CD14-positive monocyte (primary cell): ENCODE measurements at regions not wholly inside any gene's neighbourhood (a gene's known extent, or its start where the extent isn't known, plus 50 kb on each side); places are given as distances from the start of the nearest gene placed in this dataset.
A peak's percentile ranks its signal among the peaks of the same experiment; 100 is the strongest.

Experiments used
- DNase-seq, 3 donors: peaks; one replicate each; pipeline ENCODE4 v3.0.0-alpha.2; 2011 to 2022
- H2AFZ ChIP-seq: 2 replicates; pipeline ENCODE4 v1.6.0; 2012; ENCODE audit warnings: mild to moderate bottlenecking, low read depth, low read length, inconsistent platforms; ENCODE audit not compliant: insufficient read depth, poor library complexity, severe bottlenecking
- H3K27ac ChIP-seq, 2 donors: 1 replicate in 1 of 2; 2 replicates in 1 of 2; pipeline ENCODE4 v1.5.1; 2012 to 2013; ENCODE audit warnings: low read length in 2 of 2, control low read depth in 1 of 2, inconsistent platforms in 1 of 2, low read depth in 1 of 2, mild to moderate bottlenecking in 1 of 2
- H3K27me3 ChIP-seq, 2 donors: one replicate each; pipeline versions ENCODE4 v1.6.0 to v1.6.1; 2011 to 2013; ENCODE audit warnings: low read length in 2 of 2; ENCODE audit not compliant: control insufficient read depth in 2 of 2, insufficient read depth in 2 of 2
- H3K36me3 ChIP-seq, 2 donors: replicated peaks in 1 of 2; 1 replicate in 1 of 2; 2 replicates in 1 of 2; pipeline versions ENCODE4 v1.5.1 to v1.6.1; 2012 to 2013; ENCODE audit warnings: low read length in 2 of 2, control low read depth in 1 of 2, inconsistent platforms in 1 of 2, mild to moderate bottlenecking in 1 of 2; ENCODE audit not compliant: insufficient read depth in 2 of 2, control insufficient read depth in 1 of 2
- H3K4me1 ChIP-seq, 2 donors: 1 replicate in 1 of 2; 2 replicates in 1 of 2; pipeline versions ENCODE4 v1.5.1 to v1.6.1; 2012 to 2013; ENCODE audit warnings: low read length in 2 of 2, control low read depth in 1 of 2, inconsistent platforms in 1 of 2, mild to moderate bottlenecking in 1 of 2, moderate library complexity in 1 of 2; ENCODE audit not compliant: insufficient read depth in 2 of 2, control insufficient read depth in 1 of 2
- H3K4me2 ChIP-seq: replicated peaks from 2 replicates; pipeline ENCODE3; 2012; ENCODE audit warnings: low read length, moderate library complexity, mild to moderate bottlenecking; ENCODE audit not compliant: poor library complexity, severe bottlenecking; ENCODE audit errors: extremely low read depth
- H3K4me3 ChIP-seq, 3 experiments: fragments of 200-600 bp in 1 of 3; sonication (generic) in 1 of 3; replicated peaks in 1 of 3; 1 replicate in 2 of 3; 2 replicates in 1 of 3; pipeline ENCODE4 v1.5.1; 2011 to 2013; ENCODE audit warnings: low read length in 3 of 3, mild to moderate bottlenecking in 3 of 3, control low read depth in 2 of 3, low read depth in 2 of 3, inconsistent platforms in 1 of 3, moderate library complexity in 1 of 3
- H3K79me2 ChIP-seq: 2 replicates; pipeline ENCODE4 v1.6.0; 2012; ENCODE audit warnings: mild to moderate bottlenecking, control low read depth, inconsistent platforms, low read length, moderate library complexity; ENCODE audit not compliant: insufficient read depth
- H3K9ac ChIP-seq: 2 replicates; pipeline ENCODE4 v1.6.0; 2017; ENCODE audit warnings: low read length, mild to moderate bottlenecking; ENCODE audit not compliant: insufficient read depth, poor library complexity, severe bottlenecking
- H3K9me3 ChIP-seq, 2 donors: replicated peaks in 1 of 2; 1 replicate in 1 of 2; 2 replicates in 1 of 2; pipeline versions ENCODE4 v1.5.1 to v1.6.1; 2012 to 2013; ENCODE audit warnings: low read length in 2 of 2, control low read depth in 1 of 2; ENCODE audit not compliant: control insufficient read depth in 1 of 2, insufficient read depth in 1 of 2
- H4K20me1 ChIP-seq: 2 replicates; pipeline ENCODE4 v1.6.0; 2012; ENCODE audit warnings: mild to moderate bottlenecking, low read length, control low read depth, moderate library complexity; ENCODE audit not compliant: insufficient read depth
- H3K27ac Mint-ChIP-seq, 7 donors: one replicate each; pipeline ENCODE4 v1.8.0; 2020; ENCODE audit warnings: mild to moderate bottlenecking in 7 of 7, mixed read lengths in 7 of 7, moderate library complexity in 6 of 7, inconsistent platforms in 2 of 7
- H3K27me3 Mint-ChIP-seq, 3 donors: one replicate each; pipeline ENCODE4 v1.8.0; 2021 to 2022; ENCODE audit warnings: low read depth in 3 of 3, mild to moderate bottlenecking in 3 of 3, mixed read lengths in 3 of 3, moderate library complexity in 3 of 3, inconsistent platforms in 1 of 3
- H3K36me3 Mint-ChIP-seq, 2 donors: one replicate each; pipeline ENCODE4 v1.8.0; 2020; ENCODE audit warnings: mixed read lengths in 2 of 2, inconsistent platforms in 1 of 2, mild to moderate bottlenecking in 1 of 2
- H3K4me1 Mint-ChIP-seq: one replicate; pipeline ENCODE4 v1.8.0; 2020; ENCODE audit warnings: mild to moderate bottlenecking, mixed read lengths
- H3K4me3 Mint-ChIP-seq, 2 donors: one replicate each; pipeline ENCODE4 v1.8.0; 2020; ENCODE audit warnings: mild to moderate bottlenecking in 2 of 2, mixed read lengths in 2 of 2, moderate library complexity in 1 of 2
- H3K9me3 Mint-ChIP-seq, 7 donors: one replicate each; pipeline ENCODE4 v1.8.0; 2020 to 2022; ENCODE audit warnings: mixed read lengths in 7 of 7, mild to moderate bottlenecking in 6 of 7, moderate library complexity in 6 of 7, inconsistent platforms in 2 of 7
- WGBS: methylation state at CpG from one replicate; pipeline ENCODE4 v1.1.5; 2013; ENCODE audit warnings: missing lambda C conversion rate; ENCODE audit not compliant: insufficient coverage; 5-methylcytosine and 5-hydroxymethylcytosine counted together
- intact Hi-C, 2 donors: fragments of 100-400 bp; cut with micrococcal nuclease; formaldehyde crosslinking; loops; one replicate each; pipeline versions ENCODE4 v1.15.0 to v1.15.1; 2023
- TF ChIP-seq, protein P1 (sequence below): fragments of 200-600 bp; IDR thresholded peaks from one replicate; pipeline ENCODE4 v1.8.0; 2022; ENCODE audit warnings: antibody characterized with exemption, mild to moderate bottlenecking

DNA sequence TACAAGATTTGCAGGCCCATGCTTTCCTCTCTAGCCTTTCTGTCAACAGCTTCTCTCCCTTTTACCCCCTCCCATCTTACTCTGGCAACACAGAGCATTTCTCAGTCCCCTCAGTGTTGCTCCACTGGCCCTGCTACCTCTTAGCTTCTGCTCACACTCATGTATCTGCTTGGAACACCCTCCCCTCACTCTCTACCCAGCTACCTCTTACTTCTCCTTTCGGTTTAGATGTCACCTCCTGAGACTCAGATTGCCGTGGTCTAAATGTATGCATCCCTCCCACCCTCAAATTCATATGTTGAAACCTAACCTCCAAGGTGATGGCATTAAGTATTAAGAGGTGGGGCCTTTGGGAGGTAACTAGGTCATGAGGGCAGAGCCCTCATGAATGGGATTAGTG, 80.1 kb downstream of the FOXD2 start:
- H3K27ac Mint-ChIP-seq, result no peak overlapping the region
- TF ChIP-seq, protein P1, sequence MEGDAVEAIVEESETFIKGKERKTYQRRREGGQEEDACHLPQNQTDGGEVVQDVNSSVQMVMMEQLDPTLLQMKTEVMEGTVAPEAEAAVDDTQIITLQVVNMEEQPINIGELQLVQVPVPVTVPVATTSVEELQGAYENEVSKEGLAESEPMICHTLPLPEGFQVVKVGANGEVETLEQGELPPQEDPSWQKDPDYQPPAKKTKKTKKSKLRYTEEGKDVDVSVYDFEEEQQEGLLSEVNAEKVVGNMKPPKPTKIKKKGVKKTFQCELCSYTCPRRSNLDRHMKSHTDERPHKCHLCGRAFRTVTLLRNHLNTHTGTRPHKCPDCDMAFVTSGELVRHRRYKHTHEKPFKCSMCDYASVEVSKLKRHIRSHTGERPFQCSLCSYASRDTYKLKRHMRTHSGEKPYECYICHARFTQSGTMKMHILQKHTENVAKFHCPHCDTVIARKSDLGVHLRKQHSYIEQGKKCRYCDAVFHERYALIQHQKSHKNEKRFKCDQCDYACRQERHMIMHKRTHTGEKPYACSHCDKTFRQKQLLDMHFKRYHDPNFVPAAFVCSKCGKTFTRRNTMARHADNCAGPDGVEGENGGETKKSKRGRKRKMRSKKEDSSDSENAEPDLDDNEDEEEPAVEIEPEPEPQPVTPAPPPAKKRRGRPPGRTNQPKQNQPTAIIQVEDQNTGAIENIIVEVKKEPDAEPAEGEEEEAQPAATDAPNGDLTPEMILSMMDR, result no peak
- no peak overlapping the region for H3K4me3 ChIP-seq
- H2AFZ ChIP-seq, result no peak overlapping the region
- H3K4me3 Mint-ChIP-seq, result peak overlapping the region in 1 of 2 donors; percentile 13
- H3K36me3 Mint-ChIP-seq, result no peaks in the 10 kb centered on the region
- H3K4me1 Mint-ChIP-seq, result no peaks in the 10 kb centered on the region
- WGBS, result no CpG with 5 or more reads among the region's 2 CpGs
- H3K79me2 ChIP-seq, result no peaks in the 10 kb centered on the region
- no peak overlapping the region for H3K27ac ChIP-seq
- intact Hi-C loops, result no loop called here
- peaks cover 0 to 6% of the 10 kb centered on the region in 2 donors for H3K9me3 ChIP-seq
- no peaks in the 10 kb centered on the region for H4K20me1 ChIP-seq
- no peaks in the 10 kb centered on the region for H3K36me3 ChIP-seq
- H3K4me2 ChIP-seq, result no peak overlapping the region
- H3K27me3 Mint-ChIP-seq, result peaks cover 7 to 25% (median 8%) of the 10 kb centered on the region in 3 donors
- peaks cover 0 to 15% (median 8%) of the 10 kb centered on the region in 7 donors for H3K9me3 Mint-ChIP-seq
- no peak for DNase-seq
- no peaks in the 10 kb centered on the region for H3K4me1 ChIP-seq
- peaks cover 2 to 3% of the 10 kb centered on the region in 2 donors for H3K27me3 ChIP-seq
- H3K9ac ChIP-seq, result no peak overlapping the region

DNA sequence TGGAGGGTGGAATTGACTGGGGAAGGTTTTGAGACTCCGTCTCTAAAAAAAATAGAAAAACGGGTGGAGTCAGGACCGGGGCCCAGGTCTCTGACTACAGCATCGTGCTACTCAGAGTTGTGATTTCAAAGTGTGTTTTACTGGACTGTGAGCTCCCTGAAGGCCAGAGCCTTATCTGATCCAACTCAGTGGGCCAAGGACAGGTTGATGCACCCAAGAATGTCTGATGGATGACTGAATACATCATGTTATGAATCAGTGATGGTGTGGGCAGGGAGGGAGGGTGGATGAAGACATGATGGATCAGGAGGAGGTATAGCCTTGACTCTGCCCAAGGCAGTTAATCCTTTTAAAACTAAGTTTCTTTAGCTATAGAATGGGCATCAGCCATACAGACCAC, 81.6 kb downstream of the FOXD2 start:
- H3K27ac ChIP-seq, result no peak overlapping the region
- TF ChIP-seq, protein P1, result no peak
- H3K9me3 ChIP-seq, result peaks cover 0 to 1% of the 10 kb centered on the region in 2 donors
- no peak for DNase-seq
- H4K20me1 ChIP-seq, result no peaks in the 10 kb centered on the region
- no peak overlapping the region for H3K9ac ChIP-seq
- no peaks in the 10 kb centered on the region for H3K36me3 ChIP-seq
- no peak overlapping the region for H3K4me3 ChIP-seq
- no peak overlapping the region for H2AFZ ChIP-seq
- H3K9me3 Mint-ChIP-seq, result peaks cover 0 to 4% (median under 1%) of the 10 kb centered on the region in 7 donors
- peaks cover 9 to 30% (median 15%) of the 10 kb centered on the region in 3 donors for H3K27me3 Mint-ChIP-seq
- H3K4me1 Mint-ChIP-seq, result peaks cover 3% of the 10 kb centered on the region
- no peak overlapping the region for H3K4me3 Mint-ChIP-seq
- no peaks in the 10 kb centered on the region for H3K4me1 ChIP-seq
- peaks cover 4% of the 10 kb centered on the region in 2 donors for H3K27me3 ChIP-seq
- no peaks in the 10 kb centered on the region for H3K79me2 ChIP-seq
- H3K27ac Mint-ChIP-seq, result no peak overlapping the region
- intact Hi-C loops, result no loop called here
- H3K36me3 Mint-ChIP-seq, result no peaks in the 10 kb centered on the region
- 96% methylated on average over 4 of the region's 4 CpGs for WGBS
- H3K4me2 ChIP-seq, result no peak overlapping the region
